ENCODE measurements at regions not wholly inside any gene's neighbourhood (a gene's known extent, or its start where the extent isn't known, plus 50 kb on each side); places are given as distances from the start of the nearest gene placed in this dataset.

DNA sequence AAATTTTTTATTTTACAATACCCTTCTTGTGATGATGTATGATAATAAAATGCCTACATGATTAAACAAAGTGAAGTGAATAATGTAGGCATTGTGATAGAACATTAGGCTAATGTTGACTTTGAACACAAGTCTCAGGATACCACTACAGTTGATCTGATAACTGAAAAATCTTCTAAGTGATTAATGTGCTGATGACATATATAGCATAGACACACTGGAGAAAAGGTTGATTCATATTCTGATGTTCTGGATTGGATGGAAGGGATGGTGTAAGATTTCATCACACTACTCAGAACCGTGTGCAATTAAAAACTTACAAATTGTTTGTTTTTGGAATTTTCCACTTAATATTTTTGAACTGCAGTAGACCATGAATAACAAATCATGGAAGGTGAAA is 738.5 kb downstream of the TECRL start:
- Histone ChIP-seq H3K4me3 (no peak overlapping the region), H3K9me3 (no peaks in the 10 kb centered on the region), H3K36me3 (no peaks in the 10 kb centered on the region), H3K27ac (no peak overlapping the region), H3K4me1 (ENCODE audit: insufficient read depth) (no peaks in the 10 kb centered on the region), H3K27me3 (no peaks in the 10 kb centered on the region)
- TF ChIP-seq POLR2A (IDR thresholded peaks at IDR 0.05) (no peak), EP300 (IDR thresholded peaks at IDR 0.05) (no peak)
- TF ChIP-seq, protein P1, sequence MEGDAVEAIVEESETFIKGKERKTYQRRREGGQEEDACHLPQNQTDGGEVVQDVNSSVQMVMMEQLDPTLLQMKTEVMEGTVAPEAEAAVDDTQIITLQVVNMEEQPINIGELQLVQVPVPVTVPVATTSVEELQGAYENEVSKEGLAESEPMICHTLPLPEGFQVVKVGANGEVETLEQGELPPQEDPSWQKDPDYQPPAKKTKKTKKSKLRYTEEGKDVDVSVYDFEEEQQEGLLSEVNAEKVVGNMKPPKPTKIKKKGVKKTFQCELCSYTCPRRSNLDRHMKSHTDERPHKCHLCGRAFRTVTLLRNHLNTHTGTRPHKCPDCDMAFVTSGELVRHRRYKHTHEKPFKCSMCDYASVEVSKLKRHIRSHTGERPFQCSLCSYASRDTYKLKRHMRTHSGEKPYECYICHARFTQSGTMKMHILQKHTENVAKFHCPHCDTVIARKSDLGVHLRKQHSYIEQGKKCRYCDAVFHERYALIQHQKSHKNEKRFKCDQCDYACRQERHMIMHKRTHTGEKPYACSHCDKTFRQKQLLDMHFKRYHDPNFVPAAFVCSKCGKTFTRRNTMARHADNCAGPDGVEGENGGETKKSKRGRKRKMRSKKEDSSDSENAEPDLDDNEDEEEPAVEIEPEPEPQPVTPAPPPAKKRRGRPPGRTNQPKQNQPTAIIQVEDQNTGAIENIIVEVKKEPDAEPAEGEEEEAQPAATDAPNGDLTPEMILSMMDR (IDR thresholded peaks at IDR 0.05): no peak
- DNase-seq: no peak
- WGBS, 3 donors: 31 to 46% (median 40%) methylated on average over 1 of the region's 1 CpG
- intact Hi-C loops (cut with DNase I): no loop called here

DNA sequence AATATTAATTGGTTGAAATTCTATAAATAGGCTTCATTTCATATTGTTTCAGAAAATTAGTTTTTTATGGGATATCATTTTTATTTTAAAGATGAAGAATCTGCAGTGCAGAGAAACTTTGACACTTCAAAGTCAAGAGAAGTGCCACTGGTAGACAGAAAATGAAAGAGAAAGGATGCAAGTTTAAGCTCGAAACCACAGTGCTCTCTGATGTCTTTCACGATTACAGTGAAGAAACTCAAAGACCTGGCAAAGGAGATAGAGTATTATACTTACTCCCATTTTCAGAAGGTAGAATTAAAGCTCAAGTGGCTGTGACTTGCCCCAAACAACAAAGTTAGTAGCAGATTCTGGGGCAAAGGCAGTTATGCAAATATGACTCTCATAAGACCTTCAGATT is 745.4 kb downstream of the TECRL start:
- Histone ChIP-seq H3K36me3 (no peaks in the 10 kb centered on the region), H3K27me3 (no peaks in the 10 kb centered on the region), H3K4me3 (no peak overlapping the region), H3K4me1 (ENCODE audit: insufficient read depth) (no peaks in the 10 kb centered on the region), H3K27ac (no peak overlapping the region), H3K9me3 (no peaks in the 10 kb centered on the region)
- DNase-seq: no peak
- WGBS, 3 donors: 84 to 90% (median 90%) methylated on average over 2 of the region's 2 CpGs
- TF ChIP-seq EP300 (IDR thresholded peaks at IDR 0.05) (no peak), POLR2A (IDR thresholded peaks at IDR 0.05) (no peak)
- TF ChIP-seq, protein P1 (IDR thresholded peaks at IDR 0.05): no peak
- intact Hi-C loops (cut with DNase I): no loop called here

DNA sequence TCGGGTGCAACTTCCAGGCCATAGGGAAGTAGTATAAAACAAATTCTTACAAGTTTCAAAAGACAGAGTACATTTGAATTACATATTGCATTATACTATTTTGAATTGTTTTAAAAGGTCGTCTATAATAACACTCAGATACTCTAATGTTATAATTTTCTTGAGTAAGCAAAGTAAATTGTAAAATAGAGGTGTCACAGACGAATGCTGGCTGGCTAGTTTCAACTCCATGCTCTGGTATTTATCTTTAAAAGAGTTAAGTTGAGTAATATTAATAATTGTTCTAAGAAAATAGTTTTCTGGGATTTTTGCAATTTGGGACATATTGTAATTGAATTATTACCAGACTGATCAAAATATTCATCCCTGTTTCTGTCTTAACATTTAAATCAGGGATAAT is 764.9 kb downstream of the TECRL start:
- DNase-seq: no peak
- 70 to 72% (median 71%) methylated on average over 3 of the region's 3 CpGs for WGBS, 3 donors
- TF ChIP-seq EP300 (IDR thresholded peaks at IDR 0.05): no peak
- no peak for TF ChIP-seq POLR2A (IDR thresholded peaks at IDR 0.05)
- no peak overlapping the region for H3K27ac ChIP-seq
- H3K4me3 ChIP-seq: no peak overlapping the region
- H3K4me1 ChIP-seq (ENCODE audit: insufficient read depth): no peaks in the 10 kb centered on the region
- intact Hi-C loops (cut with DNase I): no loop called here
- H3K36me3 ChIP-seq: no peaks in the 10 kb centered on the region
- no peaks in the 10 kb centered on the region for H3K9me3 ChIP-seq
- H3K27me3 ChIP-seq: no peaks in the 10 kb centered on the region

DNA sequence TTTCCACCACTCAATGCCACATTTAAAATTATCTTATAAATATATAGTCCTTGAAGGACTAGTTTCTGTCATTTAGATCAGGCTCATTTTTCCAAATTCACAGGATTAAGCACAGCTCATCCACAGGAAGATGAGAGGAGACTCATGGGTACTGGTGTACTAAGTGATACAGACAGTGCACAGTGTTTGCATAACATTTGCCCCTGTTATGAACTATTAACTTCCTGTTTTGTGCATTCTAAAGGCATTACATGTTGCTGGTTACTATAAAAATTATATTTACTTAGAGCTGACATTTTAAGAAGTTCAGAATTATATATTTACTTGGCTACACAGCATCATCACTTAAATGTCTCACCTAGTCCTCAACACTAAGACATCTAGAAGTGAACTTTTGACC is 772.0 kb downstream of the TECRL start:
- H3K27ac ChIP-seq: no peak overlapping the region
- H3K4me1 ChIP-seq (ENCODE audit: insufficient read depth): no peaks in the 10 kb centered on the region
- no peaks in the 10 kb centered on the region for H3K9me3 ChIP-seq
- no peaks in the 10 kb centered on the region for H3K36me3 ChIP-seq
- intact Hi-C loops (cut with DNase I): no loop called here
- H3K4me3 ChIP-seq: no peak overlapping the region
- TF ChIP-seq, protein P1 (IDR thresholded peaks at IDR 0.05): no peak
- TF ChIP-seq POLR2A (IDR thresholded peaks at IDR 0.05) (no peak), EP300 (IDR thresholded peaks at IDR 0.05) (no peak)
- H3K27me3 ChIP-seq: no peaks in the 10 kb centered on the region
- no peak for DNase-seq

DNA sequence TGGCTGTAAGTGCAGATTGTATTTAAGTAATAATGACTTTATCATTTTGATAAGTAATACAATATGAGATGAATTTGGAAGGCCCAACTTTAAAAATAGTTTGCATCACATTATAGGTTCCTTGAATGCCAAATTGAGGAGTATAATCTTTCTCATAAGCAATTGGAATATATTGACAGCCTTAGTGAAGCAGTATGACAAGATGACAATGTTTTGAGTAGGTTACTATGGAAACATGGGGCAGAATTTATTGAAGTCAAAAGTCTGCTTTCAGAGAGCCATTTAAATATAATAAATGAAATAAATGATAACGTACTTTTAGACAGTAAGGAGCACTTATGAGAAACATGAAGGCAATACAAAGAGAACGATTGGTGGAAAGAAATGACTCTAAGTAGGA is 776.4 kb downstream of the TECRL start:
- no peak for DNase-seq
- intact Hi-C loops (cut with DNase I): no loop called here
- WGBS, 3 donors: 90 to 94% (median 91%) methylated on average over 2 of the region's 2 CpGs
- TF ChIP-seq EP300 (IDR thresholded peaks at IDR 0.05): no peak
- TF ChIP-seq, protein P1 (IDR thresholded peaks at IDR 0.05): no peak
- no peak for TF ChIP-seq POLR2A (IDR thresholded peaks at IDR 0.05)
- Histone ChIP-seq H3K36me3 (no peaks in the 10 kb centered on the region), H3K9me3 (no peaks in the 10 kb centered on the region), H3K27ac (no peak overlapping the region), H3K4me3 (no peak overlapping the region), H3K27me3 (no peaks in the 10 kb centered on the region), H3K4me1 (ENCODE audit: insufficient read depth) (no peaks in the 10 kb centered on the region)

All from ovary (tissue), 7 donors.